ENCODE measurements at regions not wholly inside any gene's neighbourhood (a gene's known extent, or its start where the extent isn't known, plus 50 kb on each side); places are given as distances from the start of the nearest gene placed in this dataset.

DNA sequence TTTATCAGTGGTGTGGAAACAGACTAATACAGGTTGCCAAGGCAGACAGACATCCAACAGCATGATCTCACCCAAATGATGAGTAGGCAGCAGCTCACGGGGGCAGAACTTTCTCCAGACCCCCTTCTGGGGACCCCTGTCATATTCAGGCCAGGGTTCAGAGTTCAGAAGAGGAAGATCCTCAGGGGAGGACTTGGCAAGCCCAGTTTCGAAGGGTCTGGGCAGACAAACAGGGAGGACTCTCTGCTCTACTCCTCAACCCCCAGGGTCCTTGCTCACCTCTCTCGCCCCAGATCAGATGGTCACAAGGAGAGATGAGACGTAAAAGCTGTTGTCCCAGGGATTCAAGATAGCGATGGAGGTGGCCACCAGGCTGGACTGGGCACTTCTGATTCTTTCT lies 215.1 kb upstream of the MVB12B start:
- Histone ChIP-seq H3K27me3 (ENCODE audit: control insufficient read depth in 4 of 4, insufficient read depth in 4 of 4, low read length in 3 of 4) (no peaks in the 10 kb centered on the region), H3K4me3 (ENCODE audit: low read depth in 1 of 3, low read length in 3 of 3) (no peak overlapping the region), H3K27ac (ENCODE audit: low read depth in 1 of 2, low read length in 2 of 2) (no peak overlapping the region), H3K9ac (ENCODE audit: low read depth in 1 of 2, low read length in 2 of 2) (no peak overlapping the region), H3K4me1 (ENCODE audit: control insufficient read depth in 4 of 4, insufficient read depth in 4 of 4, low read length in 3 of 4) (no peaks in the 10 kb centered on the region), H3K36me3 (ENCODE audit: control insufficient read depth in 4 of 4, insufficient read depth in 3 of 4, low read depth in 1 of 4, low read length in 3 of 4) (no peaks in the 10 kb centered on the region), H3K9me3 (ENCODE audit: control insufficient read depth in 4 of 4, low read length in 3 of 4) (no peaks in the 10 kb centered on the region)
- 78% methylated on average over 5 of the region's 5 CpGs for WGBS
- no peak for DNase-seq (ENCODE audit: low spot score)
- no peak for TF ChIP-seq RXRA (IDR thresholded peaks at IDR 0.05)
- no peak for TF ChIP-seq FOXA1 (IDR thresholded peaks at IDR 0.05)
- TF ChIP-seq, protein P1, sequence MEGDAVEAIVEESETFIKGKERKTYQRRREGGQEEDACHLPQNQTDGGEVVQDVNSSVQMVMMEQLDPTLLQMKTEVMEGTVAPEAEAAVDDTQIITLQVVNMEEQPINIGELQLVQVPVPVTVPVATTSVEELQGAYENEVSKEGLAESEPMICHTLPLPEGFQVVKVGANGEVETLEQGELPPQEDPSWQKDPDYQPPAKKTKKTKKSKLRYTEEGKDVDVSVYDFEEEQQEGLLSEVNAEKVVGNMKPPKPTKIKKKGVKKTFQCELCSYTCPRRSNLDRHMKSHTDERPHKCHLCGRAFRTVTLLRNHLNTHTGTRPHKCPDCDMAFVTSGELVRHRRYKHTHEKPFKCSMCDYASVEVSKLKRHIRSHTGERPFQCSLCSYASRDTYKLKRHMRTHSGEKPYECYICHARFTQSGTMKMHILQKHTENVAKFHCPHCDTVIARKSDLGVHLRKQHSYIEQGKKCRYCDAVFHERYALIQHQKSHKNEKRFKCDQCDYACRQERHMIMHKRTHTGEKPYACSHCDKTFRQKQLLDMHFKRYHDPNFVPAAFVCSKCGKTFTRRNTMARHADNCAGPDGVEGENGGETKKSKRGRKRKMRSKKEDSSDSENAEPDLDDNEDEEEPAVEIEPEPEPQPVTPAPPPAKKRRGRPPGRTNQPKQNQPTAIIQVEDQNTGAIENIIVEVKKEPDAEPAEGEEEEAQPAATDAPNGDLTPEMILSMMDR (IDR thresholded peaks at IDR 0.05; ENCODE audit: low read depth, low read length, missing input control) = no peak
- no peak for TF ChIP-seq YY1 (IDR thresholded peaks at IDR 0.05)
- no peak for TF ChIP-seq FOXA2 (IDR thresholded peaks at IDR 0.05)
- no peak for TF ChIP-seq GABPA (IDR thresholded peaks at IDR 0.05 in 1 of 2, conservative IDR thresholded peaks at IDR 0.05 in 1 of 2)
- TF ChIP-seq, protein P2, sequence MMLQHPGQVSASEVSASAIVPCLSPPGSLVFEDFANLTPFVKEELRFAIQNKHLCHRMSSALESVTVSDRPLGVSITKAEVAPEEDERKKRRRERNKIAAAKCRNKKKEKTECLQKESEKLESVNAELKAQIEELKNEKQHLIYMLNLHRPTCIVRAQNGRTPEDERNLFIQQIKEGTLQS (IDR thresholded peaks at IDR 0.05) = no peak
- TF ChIP-seq NR2F2 (IDR thresholded peaks at IDR 0.05) = no peak
- TF ChIP-seq, protein P3, sequence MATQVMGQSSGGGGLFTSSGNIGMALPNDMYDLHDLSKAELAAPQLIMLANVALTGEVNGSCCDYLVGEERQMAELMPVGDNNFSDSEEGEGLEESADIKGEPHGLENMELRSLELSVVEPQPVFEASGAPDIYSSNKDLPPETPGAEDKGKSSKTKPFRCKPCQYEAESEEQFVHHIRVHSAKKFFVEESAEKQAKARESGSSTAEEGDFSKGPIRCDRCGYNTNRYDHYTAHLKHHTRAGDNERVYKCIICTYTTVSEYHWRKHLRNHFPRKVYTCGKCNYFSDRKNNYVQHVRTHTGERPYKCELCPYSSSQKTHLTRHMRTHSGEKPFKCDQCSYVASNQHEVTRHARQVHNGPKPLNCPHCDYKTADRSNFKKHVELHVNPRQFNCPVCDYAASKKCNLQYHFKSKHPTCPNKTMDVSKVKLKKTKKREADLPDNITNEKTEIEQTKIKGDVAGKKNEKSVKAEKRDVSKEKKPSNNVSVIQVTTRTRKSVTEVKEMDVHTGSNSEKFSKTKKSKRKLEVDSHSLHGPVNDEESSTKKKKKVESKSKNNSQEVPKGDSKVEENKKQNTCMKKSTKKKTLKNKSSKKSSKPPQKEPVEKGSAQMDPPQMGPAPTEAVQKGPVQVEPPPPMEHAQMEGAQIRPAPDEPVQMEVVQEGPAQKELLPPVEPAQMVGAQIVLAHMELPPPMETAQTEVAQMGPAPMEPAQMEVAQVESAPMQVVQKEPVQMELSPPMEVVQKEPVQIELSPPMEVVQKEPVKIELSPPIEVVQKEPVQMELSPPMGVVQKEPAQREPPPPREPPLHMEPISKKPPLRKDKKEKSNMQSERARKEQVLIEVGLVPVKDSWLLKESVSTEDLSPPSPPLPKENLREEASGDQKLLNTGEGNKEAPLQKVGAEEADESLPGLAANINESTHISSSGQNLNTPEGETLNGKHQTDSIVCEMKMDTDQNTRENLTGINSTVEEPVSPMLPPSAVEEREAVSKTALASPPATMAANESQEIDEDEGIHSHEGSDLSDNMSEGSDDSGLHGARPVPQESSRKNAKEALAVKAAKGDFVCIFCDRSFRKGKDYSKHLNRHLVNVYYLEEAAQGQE (IDR thresholded peaks at IDR 0.05) = no peak
- TF ChIP-seq TAF1 (conservative IDR thresholded peaks at IDR 0.05) = no peak
- no peak for TF ChIP-seq JUND (IDR thresholded peaks at IDR 0.05)
- TF ChIP-seq HNF4G (IDR thresholded peaks at IDR 0.05) = no peak
- no peak for TF ChIP-seq HNF4A (conservative IDR thresholded peaks at IDR 0.05)
- TF ChIP-seq, protein P4, sequence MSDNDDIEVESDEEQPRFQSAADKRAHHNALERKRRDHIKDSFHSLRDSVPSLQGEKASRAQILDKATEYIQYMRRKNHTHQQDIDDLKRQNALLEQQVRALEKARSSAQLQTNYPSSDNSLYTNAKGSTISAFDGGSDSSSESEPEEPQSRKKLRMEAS (IDR thresholded peaks at IDR 0.05) = no peak
- no peak for TF ChIP-seq EGR1 (IDR thresholded peaks at IDR 0.05; ENCODE audit: low read depth in 2 of 2)

DNA sequence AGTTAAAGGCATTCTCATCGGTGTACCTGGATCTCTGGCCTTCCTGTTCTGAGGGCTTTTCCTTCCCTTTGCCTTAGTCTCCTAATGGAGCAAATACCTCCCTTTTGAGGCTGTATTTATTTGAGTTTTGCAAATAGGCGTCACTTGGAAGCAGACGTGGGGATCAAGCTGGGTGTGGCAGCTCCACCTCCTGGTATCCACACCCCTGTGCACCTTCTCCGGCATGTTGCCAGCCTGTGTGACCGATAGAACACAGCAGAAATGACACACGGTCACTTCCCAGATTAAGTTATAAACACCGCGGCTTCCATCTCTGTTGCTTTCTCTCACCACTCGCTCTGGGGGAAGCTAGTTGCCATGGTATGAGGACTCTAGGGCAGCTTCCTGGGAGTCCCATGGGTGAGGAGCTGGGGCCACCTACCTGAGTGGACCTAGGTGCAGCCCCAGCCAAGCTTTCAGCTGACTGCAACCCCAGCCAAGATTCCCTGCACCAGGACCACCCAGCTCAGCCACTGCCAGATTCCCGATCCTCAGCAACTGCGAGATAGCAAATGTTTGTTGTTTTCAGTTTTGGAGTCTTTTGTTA lies 214.4 kb upstream of the MVB12B start:
- Histone ChIP-seq H3K4me3 (ENCODE audit: low read depth in 1 of 3, low read length in 3 of 3) (no peak overlapping the region), H3K36me3 (ENCODE audit: control insufficient read depth in 4 of 4, insufficient read depth in 3 of 4, low read depth in 1 of 4, low read length in 3 of 4) (no peaks in the 10 kb centered on the region), H3K27me3 (ENCODE audit: control insufficient read depth in 4 of 4, insufficient read depth in 4 of 4, low read length in 3 of 4) (no peaks in the 10 kb centered on the region), H3K9me3 (ENCODE audit: control insufficient read depth in 4 of 4, low read length in 3 of 4) (no peaks in the 10 kb centered on the region), H3K4me1 (ENCODE audit: control insufficient read depth in 4 of 4, insufficient read depth in 4 of 4, low read length in 3 of 4) (no peaks in the 10 kb centered on the region), H3K27ac (ENCODE audit: low read depth in 1 of 2, low read length in 2 of 2) (no peak overlapping the region), H3K9ac (ENCODE audit: low read depth in 1 of 2, low read length in 2 of 2) (no peak overlapping the region)
- 81% methylated on average over 11 of the region's 11 CpGs for WGBS
- DNase-seq (ENCODE audit: low spot score) = no peak
- TF ChIP-seq YY1 (IDR thresholded peaks at IDR 0.05) (no peak), TAF1 (conservative IDR thresholded peaks at IDR 0.05) (no peak)
